Upper lobe of right lung (tissue), 1 donor: ENCODE measurements at regions not wholly inside any gene's neighbourhood (a gene's known extent, or its start where the extent isn't known, plus 50 kb on each side); places are given as distances from the start of the nearest gene placed in this dataset.

Source experiments
- ATAC-seq: fragments of 200-7000 bp; cut with Tn5 transposase; one replicate; pipeline ENCODE4 v1.9.1; 2020; ENCODE audit warnings: mild to moderate bottlenecking, moderate library complexity
- DNase-seq: peaks from one replicate; pipeline ENCODE4 v3.0.0-alpha.2; 2020
- H3K27ac ChIP-seq: fragments of 200-600 bp; one replicate; pipeline ENCODE4 v1.8.0; 2022
- H3K27me3 ChIP-seq: fragments of 200-600 bp; one replicate; pipeline ENCODE4 v1.8.0; 2022; ENCODE audit warnings: mild to moderate bottlenecking
- H3K36me3 ChIP-seq: fragments of 200-600 bp; one replicate; pipeline ENCODE4 v1.8.0; 2022
- H3K4me1 ChIP-seq: fragments of 200-600 bp; one replicate; pipeline ENCODE4 v1.8.0; 2022
- H3K4me3 ChIP-seq: fragments of 200-600 bp; one replicate; pipeline ENCODE4 v1.8.0; 2022; ENCODE audit warnings: mild to moderate bottlenecking
- H3K9me3 ChIP-seq: fragments of 200-600 bp; one replicate; pipeline ENCODE4 v1.8.0; 2022
- intact Hi-C: fragments of 100-400 bp; cut with DNase I; formaldehyde crosslinking; loops from one replicate; pipeline ENCODE4 v1.11.0; 2022
- TF ChIP-seq, protein P1 (sequence below): fragments of 200-600 bp; IDR thresholded peaks from one replicate; pipeline ENCODE4 v1.8.0; 2022; ENCODE audit warnings: antibody characterized with exemption
- donor health status: DM: no; HTN: yes; CAD: no; lungs with severe emphysema.

GRCh38 chr14:61128382-61129167, 147.5 kb downstream of the SLC38A6 start:
- ATAC-seq: no peak
- no peaks in the 10 kb centered on the region for H3K27me3 ChIP-seq
- TF ChIP-seq, protein P1, sequence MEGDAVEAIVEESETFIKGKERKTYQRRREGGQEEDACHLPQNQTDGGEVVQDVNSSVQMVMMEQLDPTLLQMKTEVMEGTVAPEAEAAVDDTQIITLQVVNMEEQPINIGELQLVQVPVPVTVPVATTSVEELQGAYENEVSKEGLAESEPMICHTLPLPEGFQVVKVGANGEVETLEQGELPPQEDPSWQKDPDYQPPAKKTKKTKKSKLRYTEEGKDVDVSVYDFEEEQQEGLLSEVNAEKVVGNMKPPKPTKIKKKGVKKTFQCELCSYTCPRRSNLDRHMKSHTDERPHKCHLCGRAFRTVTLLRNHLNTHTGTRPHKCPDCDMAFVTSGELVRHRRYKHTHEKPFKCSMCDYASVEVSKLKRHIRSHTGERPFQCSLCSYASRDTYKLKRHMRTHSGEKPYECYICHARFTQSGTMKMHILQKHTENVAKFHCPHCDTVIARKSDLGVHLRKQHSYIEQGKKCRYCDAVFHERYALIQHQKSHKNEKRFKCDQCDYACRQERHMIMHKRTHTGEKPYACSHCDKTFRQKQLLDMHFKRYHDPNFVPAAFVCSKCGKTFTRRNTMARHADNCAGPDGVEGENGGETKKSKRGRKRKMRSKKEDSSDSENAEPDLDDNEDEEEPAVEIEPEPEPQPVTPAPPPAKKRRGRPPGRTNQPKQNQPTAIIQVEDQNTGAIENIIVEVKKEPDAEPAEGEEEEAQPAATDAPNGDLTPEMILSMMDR: no peak
- no peak overlapping the region for H3K4me3 ChIP-seq
- H3K4me1 ChIP-seq: peaks cover 6% of the 10 kb centered on the region
- intact Hi-C loops: no loop called here
- H3K36me3 ChIP-seq: no peaks in the 10 kb centered on the region
- H3K27ac ChIP-seq: no peak overlapping the region
- no peak for DNase-seq
- H3K9me3 ChIP-seq: no peaks in the 10 kb centered on the region

GRCh38 chr14:61126603-61127498, 145.8 kb downstream of the SLC38A6 start:
- DNase-seq: no peak

GRCh38 chr14:61125867-61126572, 145.0 kb downstream of the SLC38A6 start:
- ATAC-seq (no peak), DNase-seq (no peak)
- no peaks in the 10 kb centered on the region for H3K27me3 ChIP-seq
- H3K36me3 ChIP-seq: no peaks in the 10 kb centered on the region
- TF ChIP-seq, protein P1: no peak
- H3K4me3 ChIP-seq: no peak overlapping the region
- H3K27ac ChIP-seq: no peak overlapping the region
- H3K9me3 ChIP-seq: no peaks in the 10 kb centered on the region
- peaks cover 6% of the 10 kb centered on the region for H3K4me1 ChIP-seq
- intact Hi-C loops: no loop called here

More at GRCh38 chr14:61126603-61127498, 145.8 kb downstream of the SLC38A6 start:
- ATAC-seq: no peak
- intact Hi-C loops: no loop called here
- Histone ChIP-seq H3K36me3 (no peaks in the 10 kb centered on the region), H3K4me3 (no peak overlapping the region), H3K27ac (no peak overlapping the region), H3K4me1 (peaks cover 6% of the 10 kb centered on the region), H3K9me3 (no peaks in the 10 kb centered on the region), H3K27me3 (no peaks in the 10 kb centered on the region)
- TF ChIP-seq, protein P1: no peak

DNA sequence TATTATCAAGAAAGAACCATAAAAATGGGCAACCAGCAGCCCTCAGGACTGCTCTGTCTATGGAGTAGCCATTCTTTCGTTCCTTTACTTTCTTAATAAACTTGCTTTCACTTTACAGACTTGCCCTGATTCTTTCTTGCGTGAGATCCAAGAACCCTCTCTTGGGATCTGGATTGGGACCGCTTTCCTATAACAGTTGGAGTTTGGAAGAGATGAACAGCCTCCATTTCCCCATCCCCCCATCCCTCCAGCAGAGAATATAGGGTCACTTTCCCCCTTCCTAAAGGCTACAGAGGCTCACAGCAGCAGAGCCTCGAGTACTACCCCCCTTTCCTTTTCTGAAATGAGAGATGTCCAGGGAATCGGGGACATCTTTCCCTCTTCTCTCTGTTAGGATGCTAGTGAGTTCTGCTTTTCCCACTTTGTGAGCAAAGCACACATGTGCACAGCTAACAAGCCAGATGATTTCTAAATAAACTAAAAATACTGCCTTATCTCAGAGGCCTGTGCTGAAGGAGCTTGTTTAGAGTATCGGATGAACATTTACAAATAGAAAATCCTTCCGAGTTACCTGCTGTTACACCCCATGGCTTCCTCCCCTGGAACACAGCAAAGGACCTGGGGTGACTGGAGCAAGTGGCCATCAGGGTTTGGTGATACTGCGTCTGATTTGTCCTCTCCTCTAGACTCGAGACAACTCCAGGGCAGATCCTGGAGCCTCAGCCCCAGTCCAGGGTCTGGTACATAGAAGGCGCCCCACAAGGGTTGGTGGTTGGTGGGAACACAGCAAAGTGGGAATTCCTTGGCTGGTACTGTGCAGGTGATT, 144.2 kb downstream of the SLC38A6 start:
- Histone ChIP-seq H3K4me3 (no peak overlapping the region), H3K4me1 (peaks cover 6% of the 10 kb centered on the region), H3K36me3 (no peaks in the 10 kb centered on the region), H3K9me3 (no peaks in the 10 kb centered on the region), H3K27me3 (no peaks in the 10 kb centered on the region), H3K27ac (no peak overlapping the region)
- DNase-seq: no peak
- TF ChIP-seq, protein P1: no peak
- ATAC-seq: no peak
- intact Hi-C loops: no loop called here

GRCh38 chr14:61122862-61123261, 141.8 kb downstream of the SLC38A6 start:
- intact Hi-C loops: no loop called here
- TF ChIP-seq, protein P1: no peak
- no peaks in the 10 kb centered on the region for H3K36me3 ChIP-seq

More at GRCh38 chr14:61122862-61123261, 141.8 kb downstream of the SLC38A6 start:
- ATAC-seq (no peak), DNase-seq (no peak)
- Histone ChIP-seq H3K4me3 (no peak overlapping the region), H3K27me3 (no peaks in the 10 kb centered on the region), H3K9me3 (no peaks in the 10 kb centered on the region), H3K4me1 (peaks cover 6% of the 10 kb centered on the region), H3K27ac (no peak overlapping the region)
